Activated naive CD4-positive, alpha-beta T cell treated with anti-CD3 and anti-CD28 coated beads, Interleukin-2, amount 10 ng/mL, durations not matched to agents 7 days and 5 days (primary cell): ENCODE measurements at regions not wholly inside any gene's neighbourhood (a gene's known extent, or its start where the extent isn't known, plus 50 kb on each side); places are given as distances from the start of the nearest gene placed in this dataset.

Source experiments
- CTCF ChIA-PET: fragments of 350-600 bp; sonication (Branson Sonifier 250); formaldehyde crosslinking; loops from one replicate; lab custom pipeline; 2021; ENCODE audit warnings: antibody characterized with exemption; lab: Charles Lee
- DNase-seq: peaks from one replicate; pipeline ENCODE4 v3.0.0-alpha.2; 2020
- H3K27ac Mint-ChIP-seq: one replicate; pipeline ENCODE4 v1.8.0; 2021; ENCODE audit warnings: mild to moderate bottlenecking, moderate library complexity, mixed read lengths
- H3K27me3 Mint-ChIP-seq: one replicate; pipeline ENCODE4 v1.8.0; 2021; ENCODE audit warnings: mild to moderate bottlenecking, mixed read lengths
- H3K36me3 Mint-ChIP-seq: one replicate; pipeline ENCODE4 v1.8.0; 2021; ENCODE audit warnings: mixed read lengths
- H3K4me1 Mint-ChIP-seq: one replicate; pipeline ENCODE4 v1.8.0; 2021; ENCODE audit warnings: mixed read lengths
- H3K4me3 Mint-ChIP-seq: one replicate; pipeline ENCODE4 v1.8.0; 2021; ENCODE audit warnings: mild to moderate bottlenecking, moderate library complexity, mixed read lengths
- H3K9me3 Mint-ChIP-seq: one replicate; pipeline ENCODE4 v1.8.0; 2021; ENCODE audit warnings: mixed read lengths

DNA sequence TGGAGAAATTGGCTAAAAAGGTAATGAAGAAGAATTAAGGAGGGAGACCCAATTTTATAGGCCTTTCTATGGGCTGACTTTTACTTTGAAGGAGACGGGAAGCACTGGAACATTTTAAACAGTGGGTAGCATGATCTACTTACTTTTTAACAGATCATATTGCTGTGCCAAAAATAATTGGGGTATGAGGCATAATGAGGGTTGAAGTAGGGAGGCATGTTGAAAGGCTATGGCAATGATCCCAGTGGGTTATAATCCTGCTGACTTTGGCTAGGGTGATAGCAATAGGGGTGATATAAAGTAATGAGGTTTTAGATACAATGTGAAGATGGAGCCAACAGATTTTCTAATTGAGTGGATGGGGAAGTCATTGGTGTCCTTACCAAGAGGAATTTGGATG is 73.2 kb downstream of the GPR37 start:
- Mint-ChIP-seq H3K9me3 (peaks cover 3% of the 10 kb centered on the region), H3K36me3 (no peaks in the 10 kb centered on the region), H3K27ac (no peak overlapping the region), H3K27me3 (no peaks in the 10 kb centered on the region), H3K4me3 (no peak overlapping the region), H3K4me1 (no peaks in the 10 kb centered on the region)
- no peak for DNase-seq
- CTCF ChIA-PET, result no interaction called here

DNA sequence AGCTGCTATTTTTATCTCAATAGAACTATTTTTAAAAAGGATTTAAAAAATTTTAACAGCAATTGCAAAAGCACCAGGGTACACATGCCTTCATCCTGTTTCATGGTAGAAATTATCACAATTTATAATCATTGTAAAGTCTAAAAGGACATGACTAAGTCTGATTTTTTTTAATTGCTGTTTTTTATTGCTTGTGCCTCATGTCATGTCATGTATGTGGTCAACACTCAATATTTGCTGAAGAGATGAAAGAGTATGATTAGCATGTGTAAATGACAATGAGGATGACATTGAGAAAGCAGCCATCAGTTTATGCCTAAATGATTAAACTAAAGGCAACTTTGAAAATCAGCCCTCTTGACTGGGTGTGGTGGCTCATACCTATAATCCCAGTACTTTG is 74.8 kb downstream of the GPR37 start:
- H3K4me1 Mint-ChIP-seq, result no peaks in the 10 kb centered on the region
- peaks cover 3% of the 10 kb centered on the region for H3K9me3 Mint-ChIP-seq
- H3K4me3 Mint-ChIP-seq, result no peak overlapping the region
- DNase-seq, result no peak
- H3K27me3 Mint-ChIP-seq, result no peaks in the 10 kb centered on the region
- no peaks in the 10 kb centered on the region for H3K36me3 Mint-ChIP-seq
- no peak overlapping the region for H3K27ac Mint-ChIP-seq
- CTCF ChIA-PET, result no interaction called here

DNA sequence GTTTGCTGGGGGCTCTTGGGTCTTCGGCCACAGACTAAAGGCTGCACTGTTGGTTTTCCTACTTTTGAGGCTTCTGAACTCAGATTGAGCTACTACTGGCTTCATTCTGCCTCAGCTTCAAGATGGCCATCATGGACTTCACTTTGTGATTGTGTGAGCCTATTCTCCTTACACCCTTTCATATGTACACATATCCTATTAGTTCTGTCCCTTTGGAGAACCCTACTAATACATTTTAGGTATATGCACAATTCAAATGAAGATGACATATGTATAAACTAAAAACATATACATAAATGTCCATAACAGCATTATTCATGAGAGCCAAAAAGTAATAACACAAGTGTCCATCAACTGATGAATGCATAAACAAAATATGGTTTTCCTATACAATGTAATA is 75.7 kb downstream of the GPR37 start:
- Mint-ChIP-seq H3K4me3 (no peak overlapping the region), H3K27ac (no peak overlapping the region), H3K27me3 (no peaks in the 10 kb centered on the region), H3K4me1 (no peaks in the 10 kb centered on the region), H3K36me3 (no peaks in the 10 kb centered on the region), H3K9me3 (peaks cover 3% of the 10 kb centered on the region)
- DNase-seq, result no peak
- CTCF ChIA-PET, result no interaction called here

DNA sequence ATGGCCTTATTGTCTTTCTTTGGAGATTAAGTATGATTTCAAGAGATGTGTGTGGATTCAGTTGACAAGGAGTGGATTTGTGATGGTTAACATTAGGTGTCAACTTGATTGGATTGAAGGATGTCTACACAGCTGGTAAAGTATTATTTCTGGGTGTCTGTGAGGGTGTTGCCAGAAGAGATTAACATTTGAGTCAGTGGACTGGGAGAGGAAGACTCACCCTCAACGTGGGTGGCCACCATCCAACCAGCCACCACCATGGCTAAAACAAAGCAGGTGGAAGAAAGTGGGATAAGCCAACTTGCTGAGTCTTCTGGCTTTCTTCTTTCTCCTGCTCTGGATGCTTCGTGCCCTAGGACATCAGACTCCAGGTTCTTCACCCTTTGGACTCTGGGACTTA is 76.1 kb downstream of the GPR37 start:
- Mint-ChIP-seq H3K36me3 (no peaks in the 10 kb centered on the region), H3K9me3 (peaks cover 3% of the 10 kb centered on the region), H3K4me1 (no peaks in the 10 kb centered on the region), H3K27me3 (no peaks in the 10 kb centered on the region), H3K4me3 (no peak overlapping the region), H3K27ac (no peak overlapping the region)
- CTCF ChIA-PET, result no interaction called here
- no peak for DNase-seq

DNA sequence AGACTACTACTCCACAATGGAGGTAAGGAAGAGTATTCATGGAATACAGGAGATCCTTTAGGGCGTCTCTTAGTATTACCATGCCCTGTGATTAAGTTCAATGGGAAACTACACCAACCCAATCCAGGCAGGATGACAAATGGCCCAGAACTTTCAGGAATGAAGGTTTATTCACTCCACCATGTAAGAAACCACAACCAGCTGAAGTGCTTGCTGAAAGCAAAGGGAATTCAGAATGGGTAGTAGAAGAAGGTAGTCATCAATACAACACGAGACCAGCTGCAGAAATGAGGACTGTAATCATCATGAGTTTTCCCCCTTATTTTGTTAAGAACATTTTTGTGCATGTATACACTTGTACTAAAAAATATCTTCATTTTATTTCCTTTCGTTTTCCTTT is 76.6 kb downstream of the GPR37 start:
- no peaks in the 10 kb centered on the region for H3K4me1 Mint-ChIP-seq
- H3K27ac Mint-ChIP-seq, result no peak overlapping the region
- no peaks in the 10 kb centered on the region for H3K36me3 Mint-ChIP-seq
- H3K27me3 Mint-ChIP-seq, result no peaks in the 10 kb centered on the region
- CTCF ChIA-PET, result no interaction called here
- no peaks in the 10 kb centered on the region for H3K9me3 Mint-ChIP-seq
- H3K4me3 Mint-ChIP-seq, result no peak overlapping the region
- no peak for DNase-seq

DNA sequence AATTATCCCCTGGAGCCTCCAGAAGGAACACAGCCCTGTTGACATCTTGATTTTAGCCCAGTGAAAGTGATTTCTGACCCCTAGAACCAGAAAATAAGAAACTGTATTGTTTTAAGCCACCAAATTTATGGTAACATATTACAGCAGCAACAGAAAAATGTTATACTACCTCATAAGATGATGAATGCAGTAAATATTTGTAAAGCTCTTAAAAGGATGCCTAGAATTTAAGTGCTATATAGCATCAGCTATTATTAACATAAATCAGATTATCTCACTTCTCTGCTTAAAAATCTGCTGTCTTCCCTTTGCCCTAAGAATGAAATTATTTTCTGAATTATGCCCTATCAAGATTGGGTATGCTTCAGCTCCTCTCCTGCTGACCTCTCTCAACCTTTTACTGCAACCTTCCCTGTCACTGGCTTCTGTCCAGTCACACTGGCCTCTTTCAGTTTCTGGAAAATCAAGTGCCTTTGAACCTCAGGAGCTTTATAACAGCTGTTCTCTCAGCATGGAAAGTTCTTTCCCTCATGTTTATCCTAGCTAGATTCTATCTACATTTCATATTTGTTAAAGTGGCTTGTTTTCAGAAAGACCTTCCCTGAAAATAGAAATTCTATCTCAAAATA is 78.9 kb downstream of the GPR37 start:
- H3K27me3 Mint-ChIP-seq, result no peaks in the 10 kb centered on the region
- CTCF ChIA-PET, result no interaction called here
- no peaks in the 10 kb centered on the region for H3K4me1 Mint-ChIP-seq
- no peak for DNase-seq
- no peaks in the 10 kb centered on the region for H3K36me3 Mint-ChIP-seq
- H3K9me3 Mint-ChIP-seq, result no peaks in the 10 kb centered on the region
- H3K27ac Mint-ChIP-seq, result no peak overlapping the region
- no peak overlapping the region for H3K4me3 Mint-ChIP-seq

DNA sequence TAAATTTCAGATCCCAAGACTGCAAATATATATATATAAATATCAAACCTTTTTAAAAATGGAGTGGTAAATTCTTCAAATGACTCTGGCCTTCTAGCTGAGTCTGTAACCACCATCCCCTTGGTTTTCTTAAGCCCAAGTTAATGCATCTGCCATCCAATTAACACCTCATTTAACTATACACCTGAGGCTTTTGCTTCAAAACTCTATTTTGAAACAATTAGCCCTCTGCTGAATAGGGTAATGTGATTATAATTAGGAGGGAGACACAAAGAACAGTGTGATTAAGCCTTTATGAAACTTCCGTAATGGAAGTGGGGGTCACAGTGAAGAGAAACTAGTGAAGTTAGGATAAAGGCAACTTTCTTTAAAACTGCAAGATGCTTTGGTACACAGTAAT is 83.6 kb downstream of the GPR37 start:
- CTCF ChIA-PET, result no interaction called here

DNA sequence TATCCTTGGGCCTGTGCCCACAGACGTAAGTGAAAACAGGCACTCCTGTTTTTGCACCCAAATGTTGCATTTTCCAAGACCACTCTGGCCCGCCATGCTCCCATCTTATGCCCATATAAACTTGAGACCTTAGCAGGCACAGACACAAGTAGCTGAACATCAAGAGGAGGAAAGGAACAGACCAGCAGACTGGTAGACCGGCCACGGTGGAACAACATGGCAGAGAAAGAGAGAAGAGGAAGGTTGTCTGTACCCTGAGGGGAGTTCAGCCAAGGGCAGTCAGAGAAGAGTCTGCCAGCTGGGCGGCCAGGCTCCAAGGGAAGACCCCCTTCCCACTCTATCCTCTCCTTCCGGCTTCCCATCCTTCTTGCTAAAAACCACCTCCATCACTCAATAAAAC is 85.3 kb downstream of the GPR37 start:
- no peaks in the 10 kb centered on the region for H3K4me1 Mint-ChIP-seq
- H3K36me3 Mint-ChIP-seq, result no peaks in the 10 kb centered on the region
- H3K4me3 Mint-ChIP-seq, result no peak overlapping the region
- H3K9me3 Mint-ChIP-seq, result no peaks in the 10 kb centered on the region
- no peak for DNase-seq
- no peaks in the 10 kb centered on the region for H3K27me3 Mint-ChIP-seq
- H3K27ac Mint-ChIP-seq, result no peak overlapping the region
- CTCF ChIA-PET, result no interaction called here

More for the DNA sequence above, 83.6 kb downstream of the GPR37 start:
- Mint-ChIP-seq H3K4me3 (no peak overlapping the region), H3K4me1 (no peaks in the 10 kb centered on the region), H3K27me3 (no peaks in the 10 kb centered on the region), H3K27ac (no peak overlapping the region), H3K9me3 (no peaks in the 10 kb centered on the region), H3K36me3 (no peaks in the 10 kb centered on the region)
- no peak for DNase-seq

DNA sequence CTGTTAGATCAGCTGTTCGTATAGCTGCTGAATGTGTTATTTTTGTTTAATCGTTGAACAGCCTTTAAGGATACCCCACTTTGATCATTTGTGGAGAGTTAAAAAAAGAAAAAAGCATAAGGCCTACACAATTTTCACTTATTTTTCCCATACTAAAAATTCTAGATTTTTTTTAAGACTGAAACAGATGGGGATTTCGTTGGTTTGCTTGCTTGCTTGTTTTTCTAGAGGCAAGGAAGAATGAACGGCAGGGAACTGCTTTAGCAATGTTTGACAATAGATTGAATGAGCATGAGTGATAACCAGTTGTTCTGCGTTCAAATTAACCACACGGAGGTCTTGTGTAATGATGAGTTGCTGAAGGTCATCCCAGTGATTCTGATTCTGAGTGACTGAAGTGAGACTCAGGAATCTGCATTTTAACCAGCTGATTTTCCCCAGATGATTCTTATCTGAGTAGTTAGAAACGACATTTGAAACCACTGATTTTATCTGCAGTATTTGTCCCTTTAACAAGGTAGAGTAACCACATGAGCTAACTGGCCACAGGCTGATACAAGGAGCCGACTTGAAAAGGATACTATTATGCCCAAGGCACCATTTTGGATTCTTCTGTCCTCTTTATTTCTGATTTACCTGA is 85.9 kb downstream of the GPR37 start:
- no peaks in the 10 kb centered on the region for H3K4me1 Mint-ChIP-seq
- no peak overlapping the region for H3K27ac Mint-ChIP-seq
- H3K9me3 Mint-ChIP-seq, result no peaks in the 10 kb centered on the region
- H3K36me3 Mint-ChIP-seq, result no peaks in the 10 kb centered on the region
- no peak overlapping the region for H3K4me3 Mint-ChIP-seq
- CTCF ChIA-PET, result interaction anchor here (0.7 kb wide), 1 partner anchor 48 kb away, joined by 3 read pairs; no protein-coding TSS in a partner anchor
- H3K27me3 Mint-ChIP-seq, result no peaks in the 10 kb centered on the region
- no peak for DNase-seq

DNA sequence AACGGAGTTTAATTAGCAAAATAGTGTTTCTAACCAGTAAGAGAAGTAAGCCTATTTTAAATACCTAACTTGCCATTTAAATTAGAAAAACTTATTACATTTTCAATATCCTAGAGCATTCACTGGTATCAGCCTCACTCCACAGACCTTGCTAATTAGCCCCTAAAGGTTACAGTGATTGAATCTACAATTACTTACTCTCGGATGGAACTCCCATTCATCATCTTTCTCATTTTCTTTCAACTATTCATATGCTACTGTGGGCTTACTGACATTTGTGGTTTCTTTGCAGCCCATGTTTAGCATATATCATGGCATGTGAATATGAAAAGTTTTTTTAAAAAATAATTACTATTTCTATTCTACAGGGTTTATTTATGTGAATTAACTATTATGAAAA is 86.4 kb downstream of the GPR37 start:
- no peak for DNase-seq
- no peaks in the 10 kb centered on the region for H3K9me3 Mint-ChIP-seq
- H3K27me3 Mint-ChIP-seq, result no peaks in the 10 kb centered on the region
- H3K4me1 Mint-ChIP-seq, result no peaks in the 10 kb centered on the region
- no peak overlapping the region for H3K4me3 Mint-ChIP-seq
- no peak overlapping the region for H3K27ac Mint-ChIP-seq
- H3K36me3 Mint-ChIP-seq, result no peaks in the 10 kb centered on the region
- CTCF ChIA-PET, result interaction anchor here (0.7 kb wide), 1 partner anchor 47 kb away, joined by 3 read pairs; no protein-coding TSS in a partner anchor

DNA sequence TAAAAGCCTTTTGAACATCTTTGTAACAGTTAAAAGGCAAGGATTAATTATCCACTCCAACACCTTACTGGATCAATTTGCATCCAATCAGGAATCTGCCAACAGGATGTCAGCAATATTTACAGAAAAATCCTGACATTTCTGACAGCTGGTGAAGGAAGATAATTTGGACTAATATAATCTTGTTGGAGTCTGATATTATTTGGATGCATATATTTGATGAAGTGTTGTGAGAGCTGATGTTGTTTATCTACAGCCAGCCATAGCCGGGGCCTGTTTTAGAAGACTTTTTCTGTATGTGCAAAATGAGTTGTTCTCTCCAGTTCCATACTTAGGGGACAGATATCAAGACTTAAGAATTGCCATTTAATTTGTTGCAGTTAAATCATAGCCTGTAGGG is 91.1 kb downstream of the GPR37 start:
- Mint-ChIP-seq H3K27ac (no peak overlapping the region), H3K4me1 (no peaks in the 10 kb centered on the region), H3K36me3 (no peaks in the 10 kb centered on the region), H3K27me3 (no peaks in the 10 kb centered on the region), H3K9me3 (no peaks in the 10 kb centered on the region), H3K4me3 (no peak overlapping the region)
- no peak for DNase-seq
- CTCF ChIA-PET, result no interaction called here

DNA sequence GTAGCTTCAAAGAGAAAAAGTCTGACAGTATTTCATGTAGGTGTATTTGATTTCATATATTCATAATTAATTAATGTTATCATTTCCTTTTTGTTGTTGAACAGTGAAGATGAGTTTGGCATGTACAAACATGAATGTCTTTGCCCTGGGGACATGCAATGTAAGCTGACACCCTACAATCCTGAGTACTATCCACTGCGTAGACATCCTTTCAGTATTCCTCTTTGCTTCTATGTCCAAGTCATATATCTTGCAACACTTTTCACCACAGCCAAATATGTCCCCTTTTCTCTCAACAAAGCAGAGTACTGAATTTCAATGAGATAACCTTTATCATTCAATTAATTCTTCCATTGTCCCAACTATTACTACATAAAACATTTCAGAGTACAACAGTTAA is 93.6 kb downstream of the GPR37 start:
- CTCF ChIA-PET, result no interaction called here
- Mint-ChIP-seq H3K4me3 (no peak overlapping the region), H3K9me3 (no peaks in the 10 kb centered on the region), H3K27me3 (no peaks in the 10 kb centered on the region), H3K27ac (no peak overlapping the region), H3K4me1 (no peaks in the 10 kb centered on the region), H3K36me3 (no peaks in the 10 kb centered on the region)
- DNase-seq, result no peak

DNA sequence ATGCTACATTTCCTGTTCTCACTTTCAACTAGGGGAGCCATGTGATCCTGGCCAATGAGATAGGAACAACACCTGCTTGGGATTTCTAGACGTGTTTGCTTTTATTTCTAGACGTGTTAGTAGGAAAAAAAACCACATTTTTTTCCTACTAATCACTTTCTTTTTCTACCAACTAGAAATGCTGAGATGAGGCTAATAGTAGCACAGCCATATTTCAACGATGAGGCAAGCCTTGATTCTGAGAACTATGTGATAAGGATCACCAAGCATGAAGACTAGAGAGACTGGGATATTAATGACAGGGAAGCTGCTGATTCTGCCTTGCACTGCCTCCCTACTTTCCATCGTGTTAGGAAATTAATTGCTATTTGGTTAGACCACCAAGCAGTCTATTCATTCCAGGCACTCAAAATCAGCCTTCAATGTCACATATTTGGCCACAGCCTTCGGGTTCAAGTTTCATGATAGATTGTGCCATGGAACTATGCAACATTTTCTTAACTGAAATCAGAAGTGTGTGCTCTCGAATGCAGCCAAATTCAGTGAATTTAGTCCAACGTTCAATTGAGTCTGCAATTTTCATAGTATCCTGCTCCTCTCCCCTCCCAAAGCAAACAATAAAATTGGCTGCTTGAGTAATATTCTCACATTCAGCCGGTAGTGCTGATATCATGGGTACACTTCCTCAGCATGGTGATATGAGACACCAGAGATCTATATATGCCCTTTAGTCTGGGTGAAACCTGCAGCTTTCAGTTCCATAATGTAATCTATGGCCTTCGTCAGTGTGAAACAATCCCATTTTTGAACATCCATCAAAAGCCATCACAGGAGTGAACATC is 98.1 kb downstream of the GPR37 start:
- Mint-ChIP-seq H3K9me3 (no peaks in the 10 kb centered on the region), H3K27me3 (no peaks in the 10 kb centered on the region), H3K36me3 (no peaks in the 10 kb centered on the region), H3K27ac (no peak overlapping the region), H3K4me3 (no peak overlapping the region), H3K4me1 (no peaks in the 10 kb centered on the region)
- CTCF ChIA-PET, result no interaction called here
- DNase-seq, result no peak

DNA sequence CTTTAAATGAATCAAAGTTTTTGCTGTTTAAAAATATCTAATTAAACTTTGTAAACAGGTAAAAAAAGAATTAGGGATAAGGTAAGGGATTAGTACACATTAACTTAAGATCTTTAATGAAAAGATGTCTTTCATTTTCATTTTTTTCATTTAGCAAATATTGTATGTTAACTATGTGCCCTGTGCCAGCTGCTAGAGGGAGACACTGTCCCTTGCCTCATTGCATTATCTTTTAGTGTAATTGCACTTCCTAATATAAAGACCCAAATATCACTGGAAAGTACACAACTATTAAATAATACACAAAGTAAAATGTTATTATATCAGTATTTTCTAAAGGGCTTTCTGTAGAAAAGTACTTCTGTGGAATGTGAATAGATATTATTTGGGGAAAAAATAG is 102.7 kb downstream of the GPR37 start:
- DNase-seq, result no peak
- Mint-ChIP-seq H3K36me3 (no peaks in the 10 kb centered on the region), H3K27ac (no peak overlapping the region), H3K9me3 (no peaks in the 10 kb centered on the region), H3K4me3 (no peak overlapping the region), H3K4me1 (no peaks in the 10 kb centered on the region), H3K27me3 (no peaks in the 10 kb centered on the region)
- CTCF ChIA-PET, result no interaction called here

DNA sequence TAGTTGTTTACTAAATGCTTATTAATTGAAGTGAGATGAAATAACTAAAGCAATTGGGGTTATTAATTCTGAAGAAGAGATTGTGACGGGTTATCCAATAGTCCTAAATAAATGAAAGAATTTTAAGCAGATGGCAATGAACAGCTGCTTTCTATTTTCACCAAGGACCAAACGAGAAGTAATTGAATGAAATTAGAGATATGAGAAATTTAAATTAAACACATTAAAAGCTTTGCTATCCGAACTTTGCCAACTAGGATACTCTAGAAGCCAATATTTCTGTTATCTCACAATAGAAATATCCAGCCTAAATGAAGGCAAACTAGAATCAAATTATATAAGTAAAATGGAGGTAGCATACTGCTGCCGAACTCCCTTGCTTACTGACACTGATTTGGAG is 103.2 kb downstream of the GPR37 start:
- Mint-ChIP-seq H3K36me3 (no peaks in the 10 kb centered on the region), H3K27me3 (no peaks in the 10 kb centered on the region), H3K9me3 (no peaks in the 10 kb centered on the region), H3K27ac (no peak overlapping the region), H3K4me1 (no peaks in the 10 kb centered on the region), H3K4me3 (no peak overlapping the region)
- CTCF ChIA-PET, result no interaction called here
- no peak for DNase-seq
